Ramos (cell line): ENCODE measurements at regions not wholly inside any gene's neighbourhood (a gene's known extent, or its start where the extent isn't known, plus 50 kb on each side); places are given as distances from the start of the nearest gene placed in this dataset.

Source experiments
- in situ Hi-C: fragments of 300-500 bp; cut with MboI; formaldehyde crosslinking; loops from one replicate; pipeline ENCODE4 v1.14.3; 2022; ENCODE audit warnings: low sequenced_read_pairs; ENCODE audit not compliant: unreplicated experiment

GRCh38 chr15:69573815-69574475 is 121.3 kb downstream of the RPLP1 start:
- in situ Hi-C loops = no loop called here

GRCh38 chr15:69574506-69574905 is 121.9 kb downstream of the RPLP1 start:
- in situ Hi-C loops = no loop called here

- in situ Hi-C loops = no loop called here
Measured at GRCh38 chr15:69575387-69575786, 122.8 kb downstream of the RPLP1 start.

GRCh38 chr15:69576035-69576526 is 123.5 kb downstream of the RPLP1 start:
- in situ Hi-C loops = no loop called here

GRCh38 chr15:69576948-69577351 is 124.3 kb downstream of the RPLP1 start:
- in situ Hi-C loops = no loop called here

GRCh38 chr15:69577397-69577796 is 124.8 kb downstream of the RPLP1 start:
- in situ Hi-C loops = no loop called here

GRCh38 chr15:69578252-69578651 is 125.6 kb downstream of the RPLP1 start:
- in situ Hi-C loops = no loop called here

- in situ Hi-C loops = no loop called here
Measured at GRCh38 chr15:69578787-69579583, 126.4 kb downstream of the RPLP1 start.

GRCh38 chr15:69579950-69580618 is 127.5 kb downstream of the RPLP1 start:
- in situ Hi-C loops = no loop called here

- in situ Hi-C loops = no loop called here
Measured at GRCh38 chr15:69583626-69584025, 131.0 kb downstream of the RPLP1 start.

- in situ Hi-C loops = no loop called here
Measured at GRCh38 chr15:69585937-69586336, 133.3 kb downstream of the RPLP1 start.

GRCh38 chr15:69586721-69587120 is 134.1 kb downstream of the RPLP1 start:
- in situ Hi-C loops = no loop called here

- in situ Hi-C loops = no loop called here
Measured at GRCh38 chr15:69587723-69588426, 135.3 kb downstream of the RPLP1 start.

GRCh38 chr15:69590201-69590710 is 137.6 kb downstream of the RPLP1 start:
- in situ Hi-C loops = no loop called here

GRCh38 chr15:69590932-69591524 is 138.4 kb downstream of the RPLP1 start:
- in situ Hi-C loops = no loop called here

- in situ Hi-C loops = no loop called here
Measured at GRCh38 chr15:69591905-69592508, 139.4 kb downstream of the RPLP1 start.

GRCh38 chr15:69592954-69593353 is 140.3 kb downstream of the RPLP1 start:
- in situ Hi-C loops = no loop called here

GRCh38 chr15:69593488-69593887 is 140.9 kb downstream of the RPLP1 start:
- in situ Hi-C loops = no loop called here
